ENCODE measurements at regions not wholly inside any gene's neighbourhood (a gene's known extent, or its start where the extent isn't known, plus 50 kb on each side); places are given as distances from the start of the nearest gene placed in this dataset.

DNA sequence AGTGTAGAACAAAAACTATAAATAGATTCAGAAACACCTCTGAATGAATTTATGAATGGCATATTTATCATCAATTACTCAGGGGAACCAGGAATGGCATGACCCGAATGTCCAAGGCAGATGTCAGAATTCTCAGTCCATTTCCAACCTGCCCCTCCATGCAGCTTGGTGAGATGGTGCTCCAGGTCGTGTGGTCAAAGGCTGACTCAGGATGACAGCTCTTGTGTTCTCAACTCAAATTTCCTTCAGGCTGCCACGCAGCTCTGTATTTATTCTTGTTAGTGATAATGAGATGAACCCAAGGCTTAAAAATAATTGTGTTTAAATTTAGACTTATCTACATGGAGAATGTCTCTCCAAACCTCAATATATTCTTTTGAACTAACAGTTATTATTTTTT is 146.9 kb downstream of the METTL4 start:
- H3K4me3 ChIP-seq (ENCODE audit: low read depth, low read length), result no peak overlapping the region
- TF ChIP-seq, protein P1, sequence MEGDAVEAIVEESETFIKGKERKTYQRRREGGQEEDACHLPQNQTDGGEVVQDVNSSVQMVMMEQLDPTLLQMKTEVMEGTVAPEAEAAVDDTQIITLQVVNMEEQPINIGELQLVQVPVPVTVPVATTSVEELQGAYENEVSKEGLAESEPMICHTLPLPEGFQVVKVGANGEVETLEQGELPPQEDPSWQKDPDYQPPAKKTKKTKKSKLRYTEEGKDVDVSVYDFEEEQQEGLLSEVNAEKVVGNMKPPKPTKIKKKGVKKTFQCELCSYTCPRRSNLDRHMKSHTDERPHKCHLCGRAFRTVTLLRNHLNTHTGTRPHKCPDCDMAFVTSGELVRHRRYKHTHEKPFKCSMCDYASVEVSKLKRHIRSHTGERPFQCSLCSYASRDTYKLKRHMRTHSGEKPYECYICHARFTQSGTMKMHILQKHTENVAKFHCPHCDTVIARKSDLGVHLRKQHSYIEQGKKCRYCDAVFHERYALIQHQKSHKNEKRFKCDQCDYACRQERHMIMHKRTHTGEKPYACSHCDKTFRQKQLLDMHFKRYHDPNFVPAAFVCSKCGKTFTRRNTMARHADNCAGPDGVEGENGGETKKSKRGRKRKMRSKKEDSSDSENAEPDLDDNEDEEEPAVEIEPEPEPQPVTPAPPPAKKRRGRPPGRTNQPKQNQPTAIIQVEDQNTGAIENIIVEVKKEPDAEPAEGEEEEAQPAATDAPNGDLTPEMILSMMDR (IDR thresholded peaks at IDR 0.05; ENCODE audit: low read depth, low read length), result no peak

DNA sequence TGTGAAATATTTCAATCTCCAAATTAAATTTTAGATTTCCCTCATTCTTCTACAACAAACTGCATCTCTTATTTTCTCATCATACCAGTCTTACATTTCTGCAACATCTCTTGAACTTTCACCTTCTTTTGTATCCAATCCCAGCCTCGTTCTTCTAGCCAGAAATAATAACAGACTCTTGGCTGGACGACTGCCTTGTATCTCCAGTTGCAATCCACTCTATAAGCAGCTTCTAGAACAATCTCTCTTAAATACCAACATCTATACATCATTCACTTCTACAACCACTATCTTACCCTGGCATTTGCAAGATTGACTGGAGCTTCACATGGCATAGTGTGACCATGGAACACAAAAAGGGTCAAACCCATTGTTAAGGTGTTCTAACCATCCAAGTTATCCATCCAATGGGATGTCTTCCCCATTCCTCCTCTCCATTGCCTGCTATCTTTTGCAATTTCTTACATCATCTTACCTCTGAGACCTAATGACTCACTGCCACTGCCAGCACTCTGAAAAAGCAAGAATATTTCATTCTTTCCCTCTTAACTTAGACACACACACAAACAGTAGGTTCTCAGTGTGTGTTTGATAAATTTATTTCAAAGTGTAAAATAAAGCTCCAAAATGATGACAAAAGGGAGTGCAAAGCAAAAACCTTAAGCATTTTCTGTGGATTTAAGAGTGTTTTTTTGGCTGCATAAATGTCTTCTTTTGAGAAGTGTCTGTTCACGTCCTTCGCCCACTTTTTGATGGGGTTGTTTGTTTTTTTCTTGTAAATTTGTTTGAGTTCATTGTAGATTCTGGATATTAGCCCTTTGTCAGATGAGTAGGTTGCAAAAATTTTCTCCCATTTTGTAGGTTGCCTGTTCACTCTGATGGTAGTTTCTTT is 145.6 kb downstream of the METTL4 start:
- TF ChIP-seq, protein P1 (IDR thresholded peaks at IDR 0.05; ENCODE audit: low read depth, low read length), result no peak
- H3K4me3 ChIP-seq (ENCODE audit: low read depth, low read length), result no peak overlapping the region

DNA sequence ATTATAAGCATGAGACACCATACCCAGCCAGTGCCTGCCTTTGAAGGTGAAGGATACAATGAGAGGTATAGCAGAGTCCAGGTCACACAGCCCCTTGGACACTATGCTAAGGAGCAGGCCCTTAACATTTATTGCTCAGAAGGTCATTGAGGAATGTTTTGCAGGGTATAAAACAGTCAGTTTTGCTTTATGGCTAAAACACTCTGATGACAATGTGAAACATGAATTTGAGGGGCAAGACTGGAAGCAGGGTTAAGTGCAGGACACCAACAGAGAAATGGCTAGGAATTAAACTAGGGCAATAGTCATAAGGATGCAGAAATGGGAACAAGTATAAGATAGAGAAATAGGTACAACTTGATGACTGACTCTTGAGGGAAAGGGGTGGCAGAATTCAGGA is 141.1 kb downstream of the METTL4 start:
- TF ChIP-seq, protein P1 (IDR thresholded peaks at IDR 0.05; ENCODE audit: low read depth, low read length), result no peak
- H3K4me3 ChIP-seq (ENCODE audit: low read depth, low read length), result no peak overlapping the region

DNA sequence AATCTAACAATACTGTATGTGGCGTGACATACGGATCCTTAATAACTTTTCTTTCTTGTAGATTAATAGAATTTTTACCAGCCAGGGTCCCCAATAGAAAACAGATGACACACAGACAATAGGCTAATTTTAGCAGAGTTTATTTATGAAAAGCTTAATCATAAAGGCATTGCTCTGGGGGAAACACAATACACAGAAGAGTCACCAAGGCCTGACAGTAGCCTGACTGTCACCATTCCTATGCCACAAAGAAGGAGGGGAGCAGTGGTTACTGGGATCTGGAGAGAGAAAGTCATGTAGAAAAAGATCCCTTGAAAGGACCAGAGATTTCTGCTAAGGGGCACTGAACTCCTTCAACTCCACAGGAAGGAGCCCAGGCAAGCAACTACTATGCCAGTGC is 139.5 kb downstream of the METTL4 start:
- TF ChIP-seq, protein P1 (IDR thresholded peaks at IDR 0.05; ENCODE audit: low read depth, low read length), result no peak
- H3K4me3 ChIP-seq (ENCODE audit: low read depth, low read length), result no peak overlapping the region

DNA sequence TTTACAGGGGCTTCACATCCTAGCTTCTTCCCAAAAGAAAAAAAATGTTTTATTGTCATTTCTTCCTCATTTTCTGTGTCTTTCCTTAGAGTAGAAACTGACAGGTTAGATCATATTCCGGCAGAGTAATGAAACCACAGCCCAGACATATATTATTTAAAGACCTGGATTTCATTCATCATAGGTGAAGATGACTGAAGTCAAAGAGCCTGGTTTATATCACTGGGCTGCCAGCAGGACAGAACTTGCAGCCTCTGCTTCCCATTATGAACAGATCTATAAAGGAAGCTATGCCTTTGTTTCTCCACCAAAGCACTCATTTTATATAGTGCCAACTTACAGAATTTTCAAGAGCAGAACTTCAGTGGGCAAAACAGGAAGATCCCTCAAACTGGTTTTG is 137.9 kb downstream of the METTL4 start:
- TF ChIP-seq, protein P1 (IDR thresholded peaks at IDR 0.05; ENCODE audit: low read depth, low read length), result no peak
- no peak overlapping the region for H3K4me3 ChIP-seq (ENCODE audit: low read depth, low read length)

DNA sequence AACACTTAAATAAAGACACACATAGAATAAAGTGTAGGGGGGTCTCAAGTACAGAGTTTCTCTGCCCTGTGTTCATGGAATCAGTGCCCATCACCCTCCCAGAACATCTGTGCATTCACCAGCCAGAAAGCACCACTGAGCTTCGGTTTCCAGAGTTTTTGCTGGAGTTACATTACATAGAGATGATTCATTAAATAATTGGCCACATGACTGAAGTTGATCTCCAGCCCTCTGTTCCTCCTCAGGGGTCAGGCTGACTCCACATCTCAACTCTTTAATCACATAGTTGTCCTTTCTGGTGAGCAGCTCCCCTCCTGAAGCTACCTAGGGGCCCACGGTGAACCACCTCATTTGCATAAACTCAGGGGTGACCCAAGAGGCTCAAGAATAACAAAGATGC is 129.8 kb downstream of the METTL4 start:
- H3K4me3 ChIP-seq (ENCODE audit: low read depth, low read length), result no peak overlapping the region
- TF ChIP-seq, protein P1 (IDR thresholded peaks at IDR 0.05; ENCODE audit: low read depth, low read length), result no peak

DNA sequence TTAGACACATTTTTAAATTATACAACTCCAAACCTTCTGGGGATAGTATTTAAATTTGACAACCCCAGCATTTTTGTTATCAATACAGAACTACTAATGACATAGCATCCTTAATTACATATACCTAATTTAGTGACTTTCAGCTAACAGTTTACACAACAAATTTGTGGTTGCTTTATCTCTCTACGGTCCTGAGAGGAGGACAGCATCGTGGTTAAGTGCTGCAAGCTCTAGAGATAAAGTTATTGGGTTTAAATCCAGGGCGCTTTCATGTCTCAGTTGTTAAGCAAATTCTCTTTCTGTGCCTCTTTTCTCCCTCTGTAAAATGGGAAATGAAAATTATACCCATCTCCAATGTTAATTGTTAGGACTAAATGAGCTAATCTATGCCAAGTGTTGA is 129.3 kb downstream of the METTL4 start:
- no peak overlapping the region for H3K4me3 ChIP-seq (ENCODE audit: low read depth, low read length)
- TF ChIP-seq, protein P1 (IDR thresholded peaks at IDR 0.05; ENCODE audit: low read depth, low read length), result no peak

All from WI38 (cell line).